TTC549 (cell line): ENCODE measurements at regions not wholly inside any gene's neighbourhood (a gene's known extent, or its start where the extent isn't known, plus 50 kb on each side); places are given as distances from the start of the nearest gene placed in this dataset.

Experiments
- FAIRE-seq: peaks from 2 replicates; lab custom pipeline; 2012; peaks lifted over from hg19 to GRCh38; lab: Jason Lieb, UNC

GRCh38 chr4:163875327-163875726, 380.8 kb downstream of the TMA16 start:
- no peak for FAIRE-seq

GRCh38 chr4:163878336-163879121, 384.0 kb downstream of the TMA16 start:
- FAIRE-seq, result no peak

DNA sequence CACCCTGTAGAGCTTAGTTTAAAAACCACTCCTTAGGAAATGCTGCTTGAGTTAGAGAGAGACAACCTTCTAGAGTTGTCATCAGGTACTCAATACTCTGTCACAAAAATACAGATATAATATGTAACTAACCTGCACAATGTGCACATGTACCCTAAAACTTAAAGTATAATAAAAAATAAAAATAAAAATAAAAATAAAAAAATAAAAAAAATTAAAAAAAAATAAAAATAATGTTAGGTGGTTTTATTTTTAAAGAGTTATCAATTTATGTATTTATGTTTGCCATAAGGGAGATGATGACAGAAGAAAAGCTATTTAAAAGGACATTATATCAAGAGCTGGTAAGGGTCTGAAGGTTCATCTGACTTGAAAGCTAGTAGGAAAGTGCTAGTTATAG, 397.9 kb downstream of the TMA16 start:
- peak; percentile 23 for FAIRE-seq

GRCh38 chr4:163895378-163896005, 401.0 kb downstream of the TMA16 start:
- no peak for FAIRE-seq

DNA sequence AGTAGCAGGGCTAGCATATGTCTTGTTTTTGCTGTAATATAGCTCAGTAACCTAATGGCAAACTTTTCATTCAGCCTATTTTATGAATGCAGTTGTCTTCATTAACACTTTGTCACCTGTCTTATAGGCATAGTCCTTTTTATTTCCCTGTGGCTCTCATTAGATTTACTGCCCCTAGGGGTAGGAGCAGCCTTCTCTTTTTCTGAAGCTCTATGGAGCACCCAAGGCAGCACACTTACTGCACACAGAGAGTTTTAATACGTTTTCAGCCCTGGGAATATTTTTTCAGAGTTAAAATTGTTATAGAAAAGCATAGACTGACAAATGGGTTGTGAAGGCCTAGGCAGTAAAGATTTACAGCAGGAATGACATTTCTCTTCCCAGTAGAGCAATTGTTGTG, 406.8 kb downstream of the TMA16 start:
- no peak for FAIRE-seq

DNA sequence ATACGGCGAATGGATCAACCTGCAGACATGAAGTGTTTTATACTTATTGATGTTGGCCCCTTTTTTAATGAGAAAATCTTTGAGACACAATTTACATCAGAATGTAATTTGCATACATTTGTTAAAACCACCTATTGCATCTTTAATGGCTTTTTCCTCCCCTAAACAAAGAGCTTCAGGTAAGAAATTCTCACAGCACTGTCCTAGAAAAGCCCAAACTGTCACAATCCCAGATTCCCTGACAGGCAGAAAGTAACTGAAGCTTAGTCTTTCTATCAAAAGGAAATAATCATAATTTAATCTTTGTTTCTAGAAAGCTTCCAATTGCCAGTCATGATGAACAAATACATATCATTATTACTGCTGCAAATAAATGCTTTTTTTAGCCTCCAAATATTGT, 407.9 kb downstream of the TMA16 start:
- no peak for FAIRE-seq

DNA sequence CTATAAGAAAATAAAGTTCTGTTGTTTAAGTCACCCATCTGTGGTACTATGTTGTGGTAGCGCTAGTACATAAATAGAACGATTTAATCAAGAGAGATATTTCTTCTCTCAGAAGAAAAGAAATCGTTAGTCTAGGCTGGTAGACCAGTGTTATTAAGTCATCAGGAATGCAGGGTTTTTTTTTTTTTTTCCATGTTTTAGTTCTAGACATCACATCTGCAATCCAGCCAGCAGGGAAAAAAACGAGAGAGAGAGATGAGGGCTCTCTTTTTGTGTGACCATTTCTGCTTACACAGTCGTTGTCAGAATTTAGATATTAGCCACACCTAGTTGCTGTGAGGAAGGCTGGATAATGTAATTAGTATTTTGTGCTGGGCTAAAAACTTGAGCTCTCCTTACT, 417.4 kb downstream of the TMA16 start:
- FAIRE-seq, result no peak

GRCh38 chr4:163913571-163913970, 419.1 kb downstream of the TMA16 start:
- FAIRE-seq, result no peak

GRCh38 chr4:163915896-163916295, 421.4 kb downstream of the TMA16 start:
- FAIRE-seq, result no peak

DNA sequence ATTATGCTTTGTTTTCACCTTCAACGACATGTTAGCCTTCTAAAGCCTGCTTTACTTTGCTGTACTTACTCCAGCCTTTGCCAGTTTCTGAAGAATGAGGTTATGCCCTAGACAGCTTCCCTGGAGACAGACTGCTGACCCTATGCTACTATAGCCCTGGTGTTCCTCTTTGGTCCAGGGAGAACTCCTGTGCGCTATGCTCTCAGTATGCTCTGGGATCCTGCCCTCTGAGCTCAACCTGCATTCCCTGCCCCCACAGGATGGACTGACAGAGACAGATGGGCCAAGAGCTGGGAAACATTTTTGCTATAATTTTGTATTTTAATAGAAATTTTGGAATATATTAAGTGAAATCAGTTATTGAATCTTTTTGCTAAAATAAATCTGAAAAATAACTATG, 425.9 kb downstream of the TMA16 start:
- no peak for FAIRE-seq

GRCh38 chr4:163922302-163922701, 427.8 kb downstream of the TMA16 start:
- FAIRE-seq, result no peak

DNA sequence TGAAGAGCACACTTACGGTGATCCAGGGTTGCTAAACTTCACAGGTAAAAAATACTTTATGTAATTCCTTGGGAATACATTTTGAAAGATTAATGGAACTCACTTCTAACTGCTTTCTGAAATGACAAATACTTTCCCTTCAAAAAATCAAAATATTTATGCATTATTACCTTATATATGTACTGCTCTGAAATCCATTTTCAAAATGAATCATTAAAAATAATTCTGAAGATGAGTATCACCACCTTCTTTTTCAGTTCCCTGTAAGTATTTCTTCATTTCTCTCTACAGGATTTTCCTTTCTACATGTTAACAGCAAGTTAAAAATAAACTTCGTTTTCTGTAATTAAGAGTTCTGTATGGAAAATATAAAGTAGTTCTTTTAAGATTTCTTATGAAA, 428.6 kb downstream of the TMA16 start:
- FAIRE-seq, result no peak

DNA sequence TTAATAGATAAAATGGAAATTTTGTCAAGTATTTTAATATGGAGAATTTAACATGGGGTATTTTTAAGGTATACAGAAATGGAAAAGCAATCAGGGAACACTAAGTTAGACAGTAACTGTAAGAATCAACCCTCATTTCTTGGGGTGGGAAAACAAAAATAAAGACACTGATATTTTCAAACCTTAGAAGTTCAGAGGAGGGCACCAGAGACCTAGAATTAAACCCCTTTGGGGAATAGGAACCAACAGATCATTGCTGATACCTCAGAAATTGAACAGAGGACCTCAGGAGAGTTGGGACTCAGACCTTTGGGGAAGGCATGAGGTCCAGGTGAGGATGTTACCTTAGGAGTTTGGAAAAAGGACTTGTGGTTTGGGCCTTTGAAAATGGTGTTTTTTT, 435.6 kb downstream of the TMA16 start:
- no peak for FAIRE-seq

- no peak for FAIRE-seq
These were observed 438.0 kb downstream of the TMA16 start for GRCh38 chr4:163932504-163932903.

- FAIRE-seq, result no peak
These were observed 445.1 kb downstream of the TMA16 start for GRCh38 chr4:163939597-163939996.

- no peak for FAIRE-seq
These were observed 446.9 kb downstream of the TMA16 start for GRCh38 chr4:163941221-163941905.

DNA sequence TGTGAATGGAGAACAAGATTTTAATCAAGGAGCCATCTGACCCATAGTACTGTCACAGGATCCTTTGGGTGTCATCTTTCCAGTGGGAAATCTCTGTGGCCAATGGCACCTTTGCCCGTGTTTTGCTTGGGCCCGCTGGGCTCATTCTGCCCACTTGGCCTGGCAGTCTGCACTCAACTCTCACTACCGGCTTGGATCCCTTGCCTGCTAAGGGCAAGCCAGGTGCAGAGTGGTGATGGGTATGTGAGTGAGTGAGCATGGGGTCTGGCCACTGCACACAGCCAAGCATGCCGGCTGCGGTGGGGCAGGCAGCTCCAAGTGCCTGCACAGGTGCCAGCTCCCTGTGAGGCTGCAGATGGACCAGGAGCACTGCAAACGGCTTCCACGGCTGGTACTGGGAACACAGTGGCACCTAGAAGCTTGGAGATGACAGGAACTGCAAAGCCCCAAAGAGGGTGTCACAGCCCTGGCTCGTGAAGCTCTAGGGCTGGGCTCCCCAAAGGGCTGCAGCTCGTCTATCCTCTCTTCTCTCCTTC, 454.5 kb downstream of the TMA16 start:
- FAIRE-seq, result no peak

DNA sequence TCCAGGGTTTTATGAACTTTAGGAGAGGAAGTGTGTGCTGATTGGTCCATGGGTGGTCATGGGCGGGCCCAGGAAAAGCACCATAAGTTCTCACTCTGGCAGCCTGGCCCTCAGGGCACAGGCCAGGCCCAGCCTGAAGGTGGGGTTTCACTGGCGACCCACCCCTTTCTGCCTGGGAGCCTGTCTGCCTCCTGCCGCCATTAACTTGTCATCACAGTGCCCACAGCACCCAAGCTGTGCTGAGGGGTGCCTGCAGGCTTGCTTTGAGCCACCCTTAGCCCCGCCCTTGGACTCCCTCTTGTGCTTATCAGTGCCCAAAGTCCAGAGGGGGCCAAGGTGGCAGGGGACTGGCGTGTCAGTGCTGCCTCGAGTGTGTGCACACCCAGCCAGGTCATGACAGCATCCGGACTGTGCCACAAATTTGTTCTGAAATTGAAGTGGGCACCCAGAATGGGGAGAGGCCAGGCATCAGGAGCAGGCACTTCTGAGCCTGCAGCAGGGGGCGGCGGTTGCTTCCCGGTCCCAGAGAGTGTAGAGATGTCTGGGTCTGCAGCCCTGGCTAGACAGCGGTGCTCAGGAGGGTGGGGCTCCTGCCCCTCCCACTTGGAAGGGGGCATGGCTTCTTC, 455.6 kb downstream of the TMA16 start:
- no peak for FAIRE-seq

DNA sequence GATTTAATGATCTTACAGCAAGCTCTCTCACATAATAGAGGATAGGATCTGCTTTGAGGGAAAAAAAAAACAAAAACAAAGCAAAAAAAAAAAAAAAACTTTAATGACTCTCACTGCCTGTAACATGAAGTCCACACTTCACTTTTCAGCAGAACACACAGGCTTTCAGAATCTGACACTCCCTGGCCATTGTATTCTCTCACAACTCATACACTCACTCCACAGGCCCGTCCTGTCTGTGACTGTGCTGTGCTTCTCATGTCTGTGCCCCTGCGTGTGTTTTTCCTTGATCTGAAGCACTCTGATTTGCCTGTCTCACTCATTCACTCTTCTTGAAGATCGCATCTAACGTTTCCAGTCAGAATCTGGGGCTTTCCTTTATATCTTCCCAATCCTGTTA, 460.8 kb downstream of the TMA16 start:
- FAIRE-seq, result no peak

DNA sequence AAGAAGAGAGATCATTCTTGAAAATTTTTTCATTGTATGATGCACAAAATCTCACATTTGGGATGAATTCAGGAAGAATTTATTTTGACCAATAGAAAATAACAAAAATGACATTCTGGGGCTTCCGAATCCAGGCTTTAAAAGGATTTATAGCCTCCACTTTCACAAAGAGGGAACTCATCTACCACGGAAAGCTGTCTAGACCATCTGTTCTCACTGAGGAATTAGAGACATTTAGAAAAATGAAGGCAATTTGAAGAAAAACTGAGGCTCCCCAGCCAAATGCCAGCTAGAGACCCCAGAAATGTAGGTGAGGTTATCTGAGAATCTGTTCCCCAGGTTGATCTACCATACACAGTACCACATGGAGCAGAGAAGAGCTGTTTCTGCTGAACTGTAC, 464.3 kb downstream of the TMA16 start:
- no peak for FAIRE-seq

DNA sequence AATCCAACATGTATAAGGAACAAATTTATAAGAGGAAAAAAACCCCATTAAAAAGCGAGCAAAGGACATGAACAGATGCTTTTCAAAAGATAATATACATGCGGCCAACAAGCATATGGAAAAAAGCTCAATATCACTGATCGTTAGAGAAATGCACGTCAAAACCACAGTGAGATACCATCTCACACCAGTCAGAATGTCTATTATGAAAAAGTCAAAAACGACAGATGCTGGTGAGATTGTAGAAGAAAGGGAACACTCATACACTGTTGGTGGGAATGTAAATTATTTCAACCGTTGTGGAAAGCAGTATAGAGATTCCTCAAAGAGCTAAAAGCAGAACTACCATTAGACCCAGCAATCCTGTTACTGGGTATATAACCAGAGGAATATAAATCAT, 465.4 kb downstream of the TMA16 start:
- no peak for FAIRE-seq

DNA sequence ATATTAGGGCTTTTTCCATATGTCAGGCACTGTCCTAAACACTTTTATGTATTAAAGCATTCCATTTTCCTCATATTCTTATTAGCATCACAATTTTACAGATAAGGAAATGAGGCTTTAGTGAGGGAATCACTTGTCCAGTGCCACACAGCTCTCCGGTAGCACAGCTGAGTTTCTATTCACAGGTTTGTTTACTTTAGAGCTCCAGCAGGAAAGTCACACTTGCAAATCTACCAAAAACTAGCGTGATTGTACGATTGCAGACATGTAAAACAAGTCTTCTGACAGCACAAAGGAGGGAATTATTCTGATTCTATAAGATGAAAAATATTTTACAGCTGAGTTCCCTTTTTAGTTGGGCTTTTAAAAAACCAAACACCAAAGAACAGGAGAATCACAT, 472.1 kb downstream of the TMA16 start:
- no peak for FAIRE-seq

- no peak for FAIRE-seq
These were observed 472.8 kb downstream of the TMA16 start for GRCh38 chr4:163967263-163967662.
